Activated CD4-positive, alpha-beta T cell treated with anti-CD3 and anti-CD28 coated beads, Interleukin-2, amount 10 ng/mL, durations not matched to agents 24 days and 14 days (primary cell): ENCODE measurements at regions not wholly inside any gene's neighbourhood (a gene's known extent, or its start where the extent isn't known, plus 50 kb on each side); places are given as distances from the start of the nearest gene placed in this dataset.
"Not testable (repeated sequence)": the region's sequence is repeated elsewhere in the genome, so short reads cannot be mapped to it uniquely, and the experiment has no call there.

Source experiments
- DNase-seq: peaks from one replicate; pipeline ENCODE4 v3.0.0; 2022
- H3K27ac Mint-ChIP-seq: one replicate; pipeline ENCODE4 v1.8.0; 2022; ENCODE audit warnings: mild to moderate bottlenecking, mixed read lengths
- H3K27me3 Mint-ChIP-seq: one replicate; pipeline ENCODE4 v1.8.0; 2022; ENCODE audit warnings: mixed read lengths
- H3K36me3 Mint-ChIP-seq: one replicate; pipeline ENCODE4 v1.8.0; 2022; ENCODE audit warnings: low read depth, mild to moderate bottlenecking, mixed read lengths
- H3K4me1 Mint-ChIP-seq: one replicate; pipeline ENCODE4 v1.8.0; 2021; ENCODE audit warnings: mixed read lengths
- H3K4me3 Mint-ChIP-seq: one replicate; pipeline ENCODE4 v1.8.0; 2022; ENCODE audit warnings: mild to moderate bottlenecking, moderate library complexity, mixed read lengths
- H3K9me3 Mint-ChIP-seq: one replicate; pipeline ENCODE4 v1.8.0; 2021; ENCODE audit warnings: mixed read lengths
- intact Hi-C: fragments of 100-400 bp; cut with micrococcal nuclease; formaldehyde crosslinking; loops from one replicate; pipeline ENCODE4 v1.15.1; 2023

DNA sequence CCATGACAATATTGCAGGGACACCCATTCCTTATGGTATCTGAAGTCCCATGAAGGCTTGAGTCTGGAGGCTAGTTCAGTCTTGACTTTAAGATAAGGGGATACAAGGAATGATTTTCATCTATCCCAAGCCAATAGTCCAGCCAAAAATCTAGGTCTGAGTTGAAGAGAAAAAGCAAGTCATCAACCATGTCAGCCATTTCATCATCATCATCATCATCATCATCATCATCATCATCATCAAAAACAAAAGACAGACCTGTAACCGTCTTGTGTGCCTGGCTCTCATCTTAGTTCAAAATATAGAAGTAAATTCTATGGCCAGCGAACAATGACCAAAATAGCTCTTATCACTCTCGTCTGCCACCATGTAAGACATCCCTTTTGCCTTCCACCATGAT, 59.5 kb upstream of the FAM90A26 start:
- intact Hi-C loops = not testable (repeated sequence)

DNA sequence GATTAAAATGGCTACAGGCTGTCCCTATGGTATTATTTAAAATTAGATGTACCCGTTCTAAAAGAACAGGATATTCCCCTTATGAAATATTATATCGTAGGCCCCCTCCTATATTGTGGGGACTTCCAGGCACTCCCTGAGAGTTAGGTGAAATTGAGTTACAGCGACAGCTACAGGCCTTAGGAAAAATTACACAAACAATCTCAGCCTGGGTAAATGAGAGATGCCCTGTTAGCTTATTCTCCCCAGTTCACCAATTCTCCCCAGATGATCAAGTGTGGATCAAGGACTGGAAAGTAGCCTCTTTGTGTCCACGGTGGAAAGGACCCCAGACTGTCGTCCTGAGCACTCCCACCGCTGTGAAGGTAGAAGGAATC, 67.1 kb upstream of the FAM90A26 start:
- H3K27me3 Mint-ChIP-seq, H3K9me3 Mint-ChIP-seq, H3K4me1 Mint-ChIP-seq, H3K27ac Mint-ChIP-seq, H3K36me3 Mint-ChIP-seq, H3K4me3 Mint-ChIP-seq, intact Hi-C loops, DNase-seq: not testable (repeated sequence)

More for the DNA sequence above, 59.5 kb upstream of the FAM90A26 start:
- not testable (repeated sequence) for H3K4me3 Mint-ChIP-seq, H3K27ac Mint-ChIP-seq, H3K9me3 Mint-ChIP-seq, H3K36me3 Mint-ChIP-seq, H3K27me3 Mint-ChIP-seq, H3K4me1 Mint-ChIP-seq, DNase-seq

DNA sequence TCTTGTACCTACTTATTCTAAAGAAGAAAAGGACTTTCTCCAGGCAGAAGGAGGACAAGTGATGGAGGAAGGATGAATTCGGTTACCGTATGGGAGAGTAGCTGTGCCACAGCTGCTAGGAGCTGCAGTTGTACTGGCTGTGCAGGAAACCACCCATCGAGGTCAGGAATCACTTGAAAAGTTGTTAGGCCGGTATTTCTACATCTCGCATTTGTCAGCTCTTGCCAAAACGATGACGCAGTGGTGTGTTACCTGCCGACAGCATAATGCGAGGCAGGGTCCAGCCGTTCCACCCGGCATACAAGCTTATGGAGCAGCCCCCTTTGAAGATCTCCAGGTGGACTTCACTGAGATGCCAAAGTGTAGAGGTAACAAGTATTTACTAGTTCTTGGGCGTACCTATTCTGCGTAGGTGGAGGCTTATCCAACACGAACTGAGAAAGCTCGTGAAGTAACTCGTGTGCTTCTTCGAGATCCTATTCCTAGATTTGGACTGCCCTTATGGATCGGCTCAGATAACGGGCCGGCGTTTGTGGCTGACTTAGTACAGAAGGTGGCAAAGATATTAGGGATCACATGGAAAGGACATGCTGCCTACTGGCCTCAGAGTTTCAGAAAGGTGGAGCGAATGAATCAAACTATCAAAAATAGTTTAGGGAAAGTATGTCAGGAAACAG, 67.6 kb upstream of the FAM90A26 start:
- not testable (repeated sequence) for H3K4me1 Mint-ChIP-seq

DNA sequence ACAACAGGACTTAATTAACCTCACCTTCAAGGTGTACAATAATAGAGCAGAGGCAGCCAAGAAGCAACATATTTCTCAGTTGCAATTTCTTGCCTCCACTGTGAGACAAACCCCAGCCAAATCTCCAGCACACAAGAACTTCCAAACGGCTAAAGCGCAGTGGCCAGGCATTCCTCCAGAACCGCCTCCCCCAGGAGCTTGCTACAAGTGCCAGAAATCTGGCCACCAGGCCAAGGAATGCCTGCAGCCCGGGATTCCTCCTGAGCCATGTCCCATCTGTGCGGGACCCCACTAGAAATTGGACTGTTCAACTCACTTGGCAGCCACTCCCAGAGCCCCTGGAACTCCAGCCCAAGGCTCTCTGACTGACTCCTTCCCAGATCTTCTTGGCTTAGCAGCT, 73.9 kb upstream of the FAM90A26 start:
- DNase-seq = not testable (repeated sequence)

More for the DNA sequence above, 67.6 kb upstream of the FAM90A26 start:
- H3K27me3 Mint-ChIP-seq, H3K9me3 Mint-ChIP-seq, H3K36me3 Mint-ChIP-seq, DNase-seq, intact Hi-C loops, H3K27ac Mint-ChIP-seq, H3K4me3 Mint-ChIP-seq: not testable (repeated sequence)

DNA sequence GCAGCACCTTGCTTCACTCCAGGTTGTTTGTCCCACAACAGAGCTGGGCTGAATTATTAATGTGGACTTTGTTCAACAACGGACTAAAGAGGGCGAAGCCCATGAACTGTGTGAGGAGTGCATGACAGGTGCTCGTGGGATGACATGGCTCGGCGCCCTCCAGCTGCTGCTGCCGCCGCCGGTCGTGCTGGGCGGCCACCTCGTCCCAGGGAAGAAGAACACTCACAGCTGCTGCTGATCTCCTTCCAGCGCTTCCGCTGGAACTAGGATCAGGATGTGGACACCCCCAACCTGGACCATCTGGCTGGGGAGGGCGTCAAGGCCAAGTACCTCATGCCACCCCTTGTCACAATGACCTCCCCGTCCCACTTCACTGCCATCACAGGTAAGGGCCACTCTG, 91.4 kb upstream of the FAM90A26 start:
- DNase-seq, H3K27me3 Mint-ChIP-seq, H3K27ac Mint-ChIP-seq, H3K36me3 Mint-ChIP-seq, H3K4me3 Mint-ChIP-seq, H3K9me3 Mint-ChIP-seq, H3K4me1 Mint-ChIP-seq, intact Hi-C loops: not testable (repeated sequence)

More for the DNA sequence above, 73.9 kb upstream of the FAM90A26 start:
- intact Hi-C loops, H3K9me3 Mint-ChIP-seq, H3K27me3 Mint-ChIP-seq, H3K4me3 Mint-ChIP-seq, H3K4me1 Mint-ChIP-seq, H3K27ac Mint-ChIP-seq, H3K36me3 Mint-ChIP-seq: not testable (repeated sequence)

DNA sequence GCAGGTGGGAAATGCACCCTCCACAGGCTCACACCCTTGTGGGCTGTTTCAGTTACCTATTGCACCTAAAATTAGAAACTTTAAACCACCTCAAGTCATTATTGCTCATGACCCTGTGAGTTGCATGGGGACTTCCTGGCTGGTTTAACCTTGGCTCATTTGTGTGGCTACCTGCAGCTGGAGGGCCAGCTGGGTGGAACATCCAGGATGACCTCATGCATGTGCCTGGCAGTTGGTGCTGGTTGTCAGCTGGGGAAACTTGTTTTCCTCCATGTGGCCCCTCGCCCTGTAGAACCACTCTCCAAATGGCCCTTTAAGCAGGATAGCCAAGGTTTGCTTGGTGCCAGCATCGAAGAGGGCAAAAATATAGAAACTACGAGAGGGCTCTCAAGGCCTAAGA, 93.2 kb upstream of the FAM90A26 start:
- intact Hi-C loops, H3K4me3 Mint-ChIP-seq, H3K9me3 Mint-ChIP-seq, H3K27ac Mint-ChIP-seq, H3K36me3 Mint-ChIP-seq, DNase-seq, H3K4me1 Mint-ChIP-seq, H3K27me3 Mint-ChIP-seq: not testable (repeated sequence)

DNA sequence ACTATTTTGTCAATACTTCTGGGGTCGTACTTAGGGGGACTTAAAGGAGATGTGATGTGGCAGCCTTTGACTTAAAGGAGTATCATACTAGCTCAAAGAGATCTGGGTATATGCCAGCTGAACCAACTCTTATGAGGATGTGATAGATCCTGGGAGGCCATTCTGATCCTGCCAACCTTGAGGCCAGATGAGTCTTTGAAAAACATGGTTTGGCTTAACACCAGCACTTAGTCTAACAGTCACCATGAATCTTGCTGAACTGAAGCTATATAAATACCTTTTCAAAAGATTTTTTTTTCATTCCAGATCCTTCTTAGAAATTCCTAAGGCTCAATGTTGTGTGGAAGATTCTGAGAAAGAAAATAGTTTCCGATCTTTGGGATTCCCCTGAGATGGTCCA, 93.7 kb upstream of the FAM90A26 start:
- H3K9me3 Mint-ChIP-seq, H3K4me1 Mint-ChIP-seq, H3K27ac Mint-ChIP-seq, DNase-seq, H3K4me3 Mint-ChIP-seq, H3K36me3 Mint-ChIP-seq, intact Hi-C loops, H3K27me3 Mint-ChIP-seq: not testable (repeated sequence)

DNA sequence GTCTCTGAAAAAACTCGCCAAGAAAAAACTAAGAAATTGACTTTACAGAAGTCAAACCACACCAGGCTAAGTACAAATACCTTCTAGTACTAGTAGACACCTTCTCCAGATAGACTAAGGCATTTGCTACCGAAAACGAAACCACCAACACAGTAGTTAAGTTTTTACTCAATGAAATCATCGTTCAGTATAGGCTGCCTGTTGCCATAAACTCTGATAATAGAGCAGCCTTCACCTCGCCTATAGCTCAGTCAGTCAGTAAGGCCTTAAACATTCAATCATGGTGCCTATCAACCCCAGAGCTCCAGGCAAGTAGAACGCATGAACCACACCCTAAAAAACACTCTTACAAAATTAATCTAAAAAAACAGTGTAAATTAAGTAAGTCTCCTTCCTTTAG, 96.8 kb upstream of the FAM90A26 start:
- intact Hi-C loops, H3K27me3 Mint-ChIP-seq, H3K9me3 Mint-ChIP-seq, H3K27ac Mint-ChIP-seq, H3K36me3 Mint-ChIP-seq, H3K4me3 Mint-ChIP-seq, DNase-seq, H3K4me1 Mint-ChIP-seq: not testable (repeated sequence)

DNA sequence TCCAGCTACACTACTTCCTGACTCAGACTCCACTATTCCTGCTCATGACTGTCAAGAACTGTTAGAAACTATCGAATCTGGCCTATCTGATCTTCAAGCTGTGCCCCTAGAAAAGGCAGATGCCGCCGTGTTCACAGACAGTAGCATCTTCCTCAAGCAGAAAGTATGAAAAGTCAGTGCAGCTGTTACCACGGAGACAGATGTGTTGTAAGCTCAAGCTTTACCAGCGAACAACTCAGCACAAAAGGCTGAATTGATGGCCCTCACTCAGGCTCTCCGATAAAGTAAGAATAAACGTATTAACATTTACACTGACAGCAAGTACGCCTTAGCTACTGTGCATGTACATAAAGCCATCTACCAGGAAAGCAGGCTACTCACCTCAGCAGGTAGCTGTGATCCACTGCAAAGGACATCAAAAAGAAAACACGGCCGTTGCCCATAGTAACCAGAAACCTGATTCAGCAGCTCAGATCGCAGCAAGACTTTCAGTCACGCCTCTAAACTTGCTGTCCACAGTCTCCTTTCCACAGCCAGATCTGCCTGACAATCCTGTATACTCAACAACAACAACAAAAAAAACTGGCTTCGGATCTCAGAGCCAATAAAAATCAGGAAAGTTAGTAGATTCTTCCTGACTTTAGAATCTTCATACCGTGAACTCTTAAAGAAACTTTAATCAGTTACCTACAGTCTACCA, 97.5 kb upstream of the FAM90A26 start:
- not testable (repeated sequence) for H3K27me3 Mint-ChIP-seq, H3K9me3 Mint-ChIP-seq, H3K4me3 Mint-ChIP-seq

DNA sequence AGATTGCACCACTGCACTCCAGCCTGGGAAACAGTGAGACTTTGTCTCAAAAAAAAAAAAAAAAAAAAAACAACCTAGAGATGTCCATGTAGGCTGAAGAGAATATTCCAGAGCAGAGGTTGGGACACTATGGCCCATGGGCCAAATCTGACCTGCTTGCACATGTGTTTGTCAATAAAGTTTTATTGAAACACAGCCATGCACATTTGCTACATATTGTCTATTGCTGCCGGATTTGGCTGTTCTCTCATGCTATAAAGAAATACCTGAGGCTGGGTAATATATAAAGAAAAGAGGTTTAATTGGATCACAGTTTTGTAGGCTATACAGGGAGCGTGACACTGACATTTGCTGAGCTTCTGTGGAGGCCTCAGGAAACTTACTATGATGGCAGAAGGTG, 102.3 kb upstream of the FAM90A26 start:
- DNase-seq, H3K27me3 Mint-ChIP-seq, H3K27ac Mint-ChIP-seq, H3K4me1 Mint-ChIP-seq, H3K4me3 Mint-ChIP-seq, intact Hi-C loops, H3K36me3 Mint-ChIP-seq: not testable (repeated sequence)
- peaks cover 14% of the 10 kb centered on the region for H3K9me3 Mint-ChIP-seq

More for the DNA sequence above, 97.5 kb upstream of the FAM90A26 start:
- H3K4me1 Mint-ChIP-seq, DNase-seq, intact Hi-C loops, H3K36me3 Mint-ChIP-seq, H3K27ac Mint-ChIP-seq: not testable (repeated sequence)

DNA sequence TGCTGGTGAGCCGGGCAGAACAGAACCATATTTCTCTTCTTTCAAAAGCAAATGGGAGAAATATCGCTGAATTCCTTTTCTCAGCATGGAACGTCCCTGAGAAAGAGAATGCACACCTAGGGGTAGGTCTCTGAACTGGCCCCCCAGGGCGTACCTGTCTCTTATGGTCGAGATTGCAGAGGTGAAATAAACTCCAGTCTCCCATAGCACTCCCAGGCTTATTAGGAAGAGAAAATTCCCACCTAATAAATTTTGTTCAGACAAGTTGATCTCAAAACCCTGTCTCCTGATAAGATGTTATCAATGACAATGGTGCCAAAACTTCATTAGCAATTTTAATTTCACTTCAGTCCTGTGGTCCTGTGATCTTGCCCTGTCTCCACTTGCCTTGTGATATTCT, 106.6 kb upstream of the FAM90A26 start:
- H3K9me3 Mint-ChIP-seq = peaks cover 14% of the 10 kb centered on the region
- H3K36me3 Mint-ChIP-seq, H3K27ac Mint-ChIP-seq, intact Hi-C loops, H3K4me1 Mint-ChIP-seq, DNase-seq, H3K4me3 Mint-ChIP-seq, H3K27me3 Mint-ChIP-seq: not testable (repeated sequence)

DNA sequence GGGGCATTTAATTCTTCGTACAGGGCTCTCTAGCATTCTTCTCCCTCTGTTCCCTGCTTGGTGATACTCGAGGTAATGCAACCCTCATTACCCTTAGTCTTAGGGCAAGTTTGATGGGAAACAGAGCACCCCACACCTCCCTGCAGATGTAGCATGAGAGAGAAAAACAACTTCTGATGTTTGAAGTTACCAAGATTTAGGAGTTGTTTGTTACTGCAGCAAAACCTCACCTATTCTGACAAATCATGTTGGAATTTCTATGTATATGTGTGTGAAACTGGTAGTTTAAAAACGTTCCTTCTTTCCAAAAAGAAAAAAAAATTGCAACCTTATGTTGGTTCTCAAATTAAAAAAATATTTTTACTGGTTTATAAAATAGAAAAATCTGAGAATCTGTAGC, 145.3 kb upstream of the FAM90A26 start:
- H3K9me3 Mint-ChIP-seq, H3K4me3 Mint-ChIP-seq, H3K27ac Mint-ChIP-seq, H3K4me1 Mint-ChIP-seq, H3K36me3 Mint-ChIP-seq, DNase-seq, intact Hi-C loops, H3K27me3 Mint-ChIP-seq: not testable (repeated sequence)

DNA sequence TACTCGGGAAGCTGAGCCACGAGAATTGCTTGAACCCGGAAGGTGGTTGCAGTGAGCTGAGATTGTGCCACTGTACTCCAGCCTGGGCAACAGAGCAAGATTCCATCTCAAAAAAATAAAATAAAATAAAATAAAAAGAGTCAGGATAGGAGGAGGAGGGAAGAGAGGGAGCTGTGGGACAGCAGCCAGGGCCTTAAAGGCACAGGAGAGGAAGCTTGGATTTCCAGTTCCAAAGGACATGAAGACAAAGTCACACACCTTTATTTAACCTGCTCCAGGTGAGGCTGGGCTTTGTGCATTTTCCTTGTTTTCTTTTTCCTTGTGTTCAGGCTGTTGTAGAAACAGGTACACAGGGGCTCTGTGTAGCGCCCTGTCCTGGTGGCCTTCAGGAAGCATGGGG, 138.2 kb upstream of the HMX1 start:
- DNase-seq = not testable (repeated sequence)

DNA sequence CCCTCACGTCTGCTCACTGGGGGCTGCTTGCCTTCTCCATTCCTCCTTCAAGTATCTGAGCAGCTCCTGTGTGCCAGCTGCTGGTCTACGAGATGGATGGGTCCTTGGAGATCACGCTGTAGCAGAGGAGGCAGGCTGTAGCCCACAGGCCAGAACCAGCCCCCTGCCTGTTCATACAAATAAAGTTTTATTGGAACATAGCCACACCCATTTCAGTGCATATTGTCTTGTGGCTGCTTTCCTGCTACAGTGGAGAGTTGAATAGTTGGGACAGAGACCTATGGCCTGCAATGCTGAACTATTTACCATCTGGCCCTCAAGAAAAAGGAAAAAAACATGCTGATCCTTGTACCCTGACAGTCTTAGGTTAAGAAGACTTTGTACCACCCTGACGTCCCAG, 136.8 kb upstream of the HMX1 start:
- DNase-seq, H3K27ac Mint-ChIP-seq, intact Hi-C loops, H3K27me3 Mint-ChIP-seq, H3K4me3 Mint-ChIP-seq, H3K36me3 Mint-ChIP-seq, H3K4me1 Mint-ChIP-seq, H3K9me3 Mint-ChIP-seq: not testable (repeated sequence)

More for the DNA sequence above, 138.2 kb upstream of the HMX1 start:
- H3K4me1 Mint-ChIP-seq, H3K9me3 Mint-ChIP-seq, H3K27me3 Mint-ChIP-seq, intact Hi-C loops, H3K4me3 Mint-ChIP-seq, H3K27ac Mint-ChIP-seq, H3K36me3 Mint-ChIP-seq: not testable (repeated sequence)

DNA sequence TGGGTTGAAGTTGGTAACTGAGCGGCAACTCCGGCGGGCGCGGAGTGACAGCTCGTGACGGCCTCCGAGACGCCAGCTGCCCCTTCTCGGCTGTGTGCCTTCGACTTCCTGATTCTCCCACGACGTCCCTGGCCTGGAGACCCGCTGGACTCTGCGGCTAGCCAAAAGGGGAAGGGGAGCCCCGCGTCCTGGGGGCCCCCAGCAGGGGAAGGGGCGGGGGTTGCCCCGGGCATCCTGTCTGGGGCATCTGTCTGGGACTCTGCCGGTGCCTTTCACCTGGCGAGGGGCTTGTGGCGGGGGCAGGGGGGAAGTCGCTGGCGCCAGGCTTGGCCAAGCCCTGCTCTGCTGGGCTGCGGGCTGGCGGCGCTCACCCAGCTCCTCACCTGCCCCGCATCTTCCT, 129.5 kb upstream of the HMX1 start:
- intact Hi-C loops, H3K4me3 Mint-ChIP-seq: not testable (repeated sequence)

More for the DNA sequence above, 129.5 kb upstream of the HMX1 start:
- H3K9me3 Mint-ChIP-seq, H3K36me3 Mint-ChIP-seq, H3K27ac Mint-ChIP-seq, DNase-seq, H3K4me1 Mint-ChIP-seq: not testable (repeated sequence)
- H3K27me3 Mint-ChIP-seq = peaks cover 11% of the 10 kb centered on the region
